ENCODE measurements at regions not wholly inside any gene's neighbourhood (a gene's known extent, or its start where the extent isn't known, plus 50 kb on each side); places are given as distances from the start of the nearest gene placed in this dataset.

DNA sequence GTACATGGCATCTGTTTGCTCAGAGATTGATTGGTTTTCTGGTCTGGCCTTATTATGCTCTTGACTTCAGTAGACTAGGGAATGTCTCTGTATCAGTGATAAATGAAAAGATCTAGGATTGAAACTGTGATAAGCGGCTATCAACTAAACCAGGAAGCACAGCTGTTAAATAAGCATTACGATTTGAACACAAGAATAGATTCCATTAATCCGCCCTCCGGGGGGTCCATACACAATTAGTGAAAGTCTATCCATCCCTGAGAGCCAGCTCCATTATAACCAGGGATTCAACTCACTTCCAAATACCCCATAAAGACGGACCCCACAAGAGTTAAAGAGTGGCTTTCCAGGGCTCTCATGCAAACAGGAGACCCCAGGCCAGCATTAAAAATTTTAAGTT lies 279.0 kb downstream of the GRIN2B start:
- TF ChIP-seq CTCF (IDR thresholded peaks at IDR 0.05 in 2 of 3, conservative IDR thresholded peaks at IDR 0.05 in 1 of 3; ENCODE audit: control insufficient read depth in 2 of 3, extremely low read depth in 1 of 3, insufficient read depth in 1 of 3, low read depth in 3 of 3, low read length in 3 of 3) (no peak), HDAC2 (IDR thresholded peaks at IDR 0.05) (no peak), EZH2 (IDR thresholded peaks at IDR 0.05; ENCODE audit: borderline replicate concordance, control insufficient read depth, low read depth, low read length) (no peak), POLR2AphosphoS5 (IDR thresholded peaks at IDR 0.05; ENCODE audit: low read length) (no peak), BHLHE40 (IDR thresholded peaks at IDR 0.05; ENCODE audit: borderline replicate concordance in 1 of 2, low read depth in 2 of 2, low read length in 1 of 2) (no peak), BRCA1 (IDR thresholded peaks at IDR 0.05; ENCODE audit: low read depth, low read length) (no peak), CEBPB (IDR thresholded peaks at IDR 0.05; ENCODE audit: borderline replicate concordance in 1 of 2, low read depth in 2 of 2, low read length in 2 of 2) (no peak), YBX1 (IDR thresholded peaks at IDR 0.05) (no peak), ZNF274 (IDR thresholded peaks at IDR 0.05; ENCODE audit: insufficient read depth, insufficient read length) (no peak), NFYA (IDR thresholded peaks at IDR 0.05; ENCODE audit: borderline replicate concordance, low read depth, low read length) (no peak), YY1 (IDR thresholded peaks at IDR 0.05; ENCODE audit: low read depth, low read length) (no peak), CHD1 (IDR thresholded peaks at IDR 0.05; ENCODE audit: low read depth, low read length) (no peak), PML (IDR thresholded peaks at IDR 0.05; ENCODE audit: low read length) (no peak)
- TF ChIP-seq, protein P1, sequence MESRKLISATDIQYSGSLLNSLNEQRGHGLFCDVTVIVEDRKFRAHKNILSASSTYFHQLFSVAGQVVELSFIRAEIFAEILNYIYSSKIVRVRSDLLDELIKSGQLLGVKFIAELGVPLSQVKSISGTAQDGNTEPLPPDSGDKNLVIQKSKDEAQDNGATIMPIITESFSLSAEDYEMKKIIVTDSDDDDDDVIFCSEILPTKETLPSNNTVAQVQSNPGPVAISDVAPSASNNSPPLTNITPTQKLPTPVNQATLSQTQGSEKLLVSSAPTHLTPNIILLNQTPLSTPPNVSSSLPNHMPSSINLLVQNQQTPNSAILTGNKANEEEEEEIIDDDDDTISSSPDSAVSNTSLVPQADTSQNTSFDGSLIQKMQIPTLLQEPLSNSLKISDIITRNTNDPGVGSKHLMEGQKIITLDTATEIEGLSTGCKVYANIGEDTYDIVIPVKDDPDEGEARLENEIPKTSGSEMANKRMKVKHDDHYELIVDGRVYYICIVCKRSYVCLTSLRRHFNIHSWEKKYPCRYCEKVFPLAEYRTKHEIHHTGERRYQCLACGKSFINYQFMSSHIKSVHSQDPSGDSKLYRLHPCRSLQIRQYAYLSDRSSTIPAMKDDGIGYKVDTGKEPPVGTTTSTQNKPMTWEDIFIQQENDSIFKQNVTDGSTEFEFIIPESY (IDR thresholded peaks at IDR 0.05) = no peak

Measured in GM12878 (cell line).